ENCODE measurements at regions not wholly inside any gene's neighbourhood (a gene's known extent, or its start where the extent isn't known, plus 50 kb on each side); places are given as distances from the start of the nearest gene placed in this dataset.

- intact Hi-C loops (cut with micrococcal nuclease), result no loop called here
- no peak overlapping the region for H3K9ac ChIP-seq (ENCODE audit: low read depth, low read length)
- no peaks in the 10 kb centered on the region for H3K79me1 ChIP-seq (ENCODE audit: low read depth in 1 of 2, low read length in 2 of 2)
- no peak overlapping the region for H2AK5ac ChIP-seq (ENCODE audit: low read depth, low read length)
- no peak overlapping the region for H3K14ac ChIP-seq (replicated peaks; ENCODE audit: low read depth, low read length)
- no peak overlapping the region for H3K4me2 ChIP-seq (ENCODE audit: low read depth, low read length)
- H2BK20ac ChIP-seq (ENCODE audit: low read depth, low read length), result no peak overlapping the region
- H3K4me3 ChIP-seq (ENCODE audit: insufficient read depth, low read depth, low read length), result no peak overlapping the region
- dilution Hi-C loops (cut with HindIII; ENCODE audit: low sequenced_read_pairs, unreplicated experiment), result no loop called here
- no peak overlapping the region for H3K23ac ChIP-seq (ENCODE audit: low read depth, low read length)
- H4K91ac ChIP-seq (ENCODE audit: insufficient read depth, low read depth, low read length), result no peak overlapping the region
- H4K20me1 ChIP-seq (ENCODE audit: insufficient read depth, low read length), result no peaks in the 10 kb centered on the region
- H2BK15ac ChIP-seq (ENCODE audit: low read depth, low read length), result no peak overlapping the region
- no peak overlapping the region for H3K4ac ChIP-seq (ENCODE audit: low read depth, low read length)
- H3K4me1 ChIP-seq (ENCODE audit: control insufficient read depth, insufficient read depth, low read length), result no peaks in the 10 kb centered on the region
- no peak overlapping the region for H2AFZ ChIP-seq (replicated peaks; ENCODE audit: low read length, poor library complexity)
- no peak overlapping the region for H3K27ac ChIP-seq (ENCODE audit: insufficient read depth, low read length)
- TF ChIP-seq MAZ (IDR thresholded peaks at IDR 0.05; ENCODE audit: borderline replicate concordance, low read depth, low read length), result no peak
- TF ChIP-seq RAD21 (IDR thresholded peaks at IDR 0.05; ENCODE audit: low read length), result no peak
- TF ChIP-seq, protein P1, sequence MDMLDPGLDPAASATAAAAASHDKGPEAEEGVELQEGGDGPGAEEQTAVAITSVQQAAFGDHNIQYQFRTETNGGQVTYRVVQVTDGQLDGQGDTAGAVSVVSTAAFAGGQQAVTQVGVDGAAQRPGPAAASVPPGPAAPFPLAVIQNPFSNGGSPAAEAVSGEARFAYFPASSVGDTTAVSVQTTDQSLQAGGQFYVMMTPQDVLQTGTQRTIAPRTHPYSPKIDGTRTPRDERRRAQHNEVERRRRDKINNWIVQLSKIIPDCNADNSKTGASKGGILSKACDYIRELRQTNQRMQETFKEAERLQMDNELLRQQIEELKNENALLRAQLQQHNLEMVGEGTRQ (IDR thresholded peaks at IDR 0.05; ENCODE audit: low read depth, low read length), result no peak
- CTCF ChIA-PET, result no interaction called here
- no peak overlapping the region for H2AK9ac ChIP-seq (replicated peaks; ENCODE audit: low read depth, low read length, poor library complexity)
- no peak overlapping the region for H3K56ac ChIP-seq (ENCODE audit: extremely low read depth, insufficient read depth, low read length)
- H4K8ac ChIP-seq (ENCODE audit: low read depth in 2 of 2, low read length in 2 of 2), result no peak overlapping the region
- DNase-seq (no peak), ATAC-seq (ENCODE audit: low read depth) (no peak)
- H3K9me1 ChIP-seq (ENCODE audit: insufficient read depth, low read length), result no peaks in the 10 kb centered on the region
- H2BK5ac ChIP-seq (ENCODE audit: low read depth, low read length, poor library complexity, severe bottlenecking), result no peak overlapping the region
- in situ Hi-C loops (cut with MboI; ENCODE audit: low sequenced_read_pairs), result no loop called here
- H3K18ac ChIP-seq (ENCODE audit: low read depth, low read length), result no peak overlapping the region
- H3K27me3 ChIP-seq (ENCODE audit: control insufficient read depth, insufficient read depth, low read length), result no peaks in the 10 kb centered on the region; the same call in 1 of the 2 replicates
- no peaks in the 10 kb centered on the region for H3K9me3 ChIP-seq (ENCODE audit: control insufficient read depth, insufficient read depth, low read length)
- H3K36me3 ChIP-seq (ENCODE audit: control insufficient read depth, insufficient read depth, low read length), result no peaks in the 10 kb centered on the region
- H2BK120ac ChIP-seq (ENCODE audit: low read depth, low read length), result no peak overlapping the region
- WGBS, 2 experiments (ENCODE audit: extremely low coverage in 2 of 2, insufficient read length in 1 of 2), result no CpG with 5 or more reads among the region's 1 CpG
- BruUV-seq (replicated peaks), result no TSS peak
- no peak overlapping the region for H4K5ac ChIP-seq (ENCODE audit: low read depth, low read length)
- POLR2A ChIA-PET (ENCODE audit: unreplicated experiment), result no interaction called here
Observed at GRCh38 chr11:127590314-127590713, 589.7 kb upstream of the KIRREL3 start.
